ENCODE measurements at regions not wholly inside any gene's neighbourhood (a gene's known extent, or its start where the extent isn't known, plus 50 kb on each side); places are given as distances from the start of the nearest gene placed in this dataset.

DNA sequence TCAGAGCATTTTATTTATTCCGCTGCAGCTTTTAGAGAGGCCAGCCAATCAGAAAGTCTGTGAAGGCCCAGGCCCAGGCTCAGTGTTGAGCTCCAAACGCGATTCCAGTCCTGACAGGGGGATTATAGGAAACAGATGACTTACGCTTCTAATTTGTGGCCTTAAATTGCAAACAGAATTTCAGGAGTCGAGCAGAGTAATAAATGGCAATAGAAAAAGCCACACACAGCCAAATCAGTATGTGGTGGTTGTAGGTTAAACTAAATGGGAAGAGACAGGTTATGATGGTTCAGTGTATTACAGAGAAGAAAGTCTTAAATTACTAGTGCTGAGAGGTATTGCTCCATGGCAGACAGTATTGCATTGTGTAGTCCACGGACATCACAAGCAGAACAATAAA is 131.0 kb upstream of the ZEB2 start:
- H3K4me3 ChIP-seq (ENCODE audit: low read length) = no peak overlapping the region
- no peak for TF ChIP-seq CTCF (conservative IDR thresholded peaks at IDR 0.05; ENCODE audit: low read depth, low read length)
- DNase-seq (ENCODE audit: low read depth) = no peak

DNA sequence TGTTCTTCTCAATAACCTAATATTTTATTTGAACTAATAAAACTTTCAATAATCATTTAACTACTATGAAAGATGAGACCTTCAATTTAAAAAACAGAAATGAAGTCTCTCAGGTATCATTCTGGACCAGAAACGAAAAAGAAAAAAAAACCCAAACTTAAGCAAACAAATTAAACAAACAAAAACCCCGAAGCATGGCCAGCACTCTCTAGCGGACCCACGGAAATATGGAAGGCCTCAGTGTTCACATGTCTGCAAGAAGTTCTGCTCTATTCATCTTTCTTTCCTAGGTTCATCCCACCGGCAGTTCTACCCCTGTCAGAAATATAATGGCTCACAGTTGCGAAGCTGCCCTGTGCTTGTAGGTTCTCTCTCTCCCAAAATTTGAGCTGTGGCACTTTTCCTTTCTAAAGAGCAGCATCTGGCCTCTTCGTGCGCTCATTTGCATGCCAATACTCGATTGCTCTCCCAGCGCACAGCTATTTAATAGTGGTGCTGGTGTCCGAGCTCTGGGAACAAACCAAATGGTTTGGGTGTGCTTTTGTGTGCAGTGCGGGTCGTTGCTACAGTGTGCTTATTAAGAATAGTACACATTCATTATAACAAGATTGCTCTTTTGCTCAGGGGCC is 129.0 kb upstream of the ZEB2 start:
- DNase-seq (ENCODE audit: low read depth) = no peak
- no peak for TF ChIP-seq CTCF (conservative IDR thresholded peaks at IDR 0.05; ENCODE audit: low read depth, low read length)

DNA sequence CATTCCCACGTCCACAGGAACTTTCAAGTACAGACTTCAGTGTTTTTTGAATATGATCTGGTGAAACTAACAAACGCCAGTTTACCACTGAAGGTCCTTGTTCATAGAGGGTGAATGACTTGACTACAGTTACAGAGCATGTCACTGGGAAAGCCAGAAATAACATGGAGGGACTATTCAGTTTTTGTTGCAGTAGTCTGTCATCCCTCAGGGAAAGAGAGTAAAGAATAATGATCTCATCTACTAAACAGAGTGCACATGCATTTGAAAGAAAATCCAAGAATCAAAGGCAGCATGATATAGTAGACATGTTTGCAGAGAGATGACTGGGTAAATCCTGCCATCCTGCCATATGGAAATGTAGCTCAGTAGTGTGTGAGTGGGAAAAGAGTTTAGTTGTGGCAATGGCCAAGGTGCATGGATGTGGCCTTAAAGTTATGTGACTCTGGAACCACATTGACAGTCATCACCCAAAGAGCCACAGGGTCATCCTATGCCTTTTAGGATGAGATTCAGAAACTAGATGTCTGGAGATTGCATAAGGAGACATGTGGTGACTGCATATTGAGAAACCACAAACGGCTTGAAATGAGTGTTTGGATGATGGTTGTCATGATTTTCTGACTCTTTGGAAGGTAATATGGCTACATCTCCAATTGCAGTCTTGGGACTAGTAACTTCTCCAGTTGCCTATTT is 125.3 kb upstream of the ZEB2 start:
- no peak for TF ChIP-seq CTCF (conservative IDR thresholded peaks at IDR 0.05; ENCODE audit: low read depth, low read length)
- no peak for DNase-seq (ENCODE audit: low read depth)
- no peak overlapping the region for H3K4me3 ChIP-seq (ENCODE audit: low read length)

More for the DNA sequence above, 129.0 kb upstream of the ZEB2 start:
- no peak overlapping the region for H3K4me3 ChIP-seq (ENCODE audit: low read length)

DNA sequence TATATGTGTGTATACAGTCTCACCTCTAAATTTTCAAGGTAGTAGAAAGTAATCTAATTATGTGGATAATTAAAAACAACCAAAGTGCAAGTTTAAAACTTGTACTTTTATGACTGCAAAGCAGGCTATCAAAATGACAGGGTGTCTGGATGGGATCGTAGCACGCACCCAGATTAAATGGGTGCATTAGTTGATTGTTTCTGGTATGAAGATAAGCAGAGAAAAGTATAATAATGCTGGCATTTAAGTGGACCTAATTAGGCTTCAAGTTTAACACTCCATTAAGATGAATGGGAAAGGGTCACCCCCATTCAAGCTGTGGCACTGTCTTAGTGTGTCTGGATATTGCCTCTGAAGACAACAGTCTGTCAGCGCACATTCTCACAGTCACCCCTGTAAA is 124.6 kb upstream of the ZEB2 start:
- no peak overlapping the region for H3K4me3 ChIP-seq (ENCODE audit: low read length)
- no peak for DNase-seq (ENCODE audit: low read depth)
- TF ChIP-seq CTCF (conservative IDR thresholded peaks at IDR 0.05; ENCODE audit: low read depth, low read length) = no peak

- no peak overlapping the region for H3K4me3 ChIP-seq (ENCODE audit: low read length)
- TF ChIP-seq CTCF (conservative IDR thresholded peaks at IDR 0.05; ENCODE audit: low read depth, low read length) = no peak
- DNase-seq (ENCODE audit: low read depth) = no peak
Measured at GRCh38 chr2:144643537-144644336, 123.8 kb upstream of the ZEB2 start.

DNA sequence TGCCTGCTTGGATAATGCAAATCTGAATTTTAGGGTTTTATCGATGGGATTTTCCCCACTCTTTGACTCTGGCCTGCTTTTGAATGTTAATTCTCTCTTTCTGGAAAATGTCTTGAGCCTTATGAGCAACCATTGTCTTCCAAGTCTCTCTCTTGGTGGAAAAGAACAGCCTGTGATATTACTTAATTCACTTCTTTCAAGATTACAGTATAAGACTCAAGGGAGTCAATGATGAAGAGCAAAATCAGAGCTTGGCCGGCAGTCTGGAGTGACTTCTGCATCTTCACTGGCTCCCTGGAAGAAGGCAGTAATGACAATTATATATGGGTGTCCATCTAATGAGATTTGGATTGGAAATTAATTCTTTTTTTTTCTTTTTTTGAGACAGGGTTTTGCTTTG is 122.9 kb upstream of the ZEB2 start:
- no peak for DNase-seq (ENCODE audit: low read depth)
- no peak overlapping the region for H3K4me3 ChIP-seq (ENCODE audit: low read length)
- no peak for TF ChIP-seq CTCF (conservative IDR thresholded peaks at IDR 0.05; ENCODE audit: low read depth, low read length)
